ENCODE measurements at regions not wholly inside any gene's neighbourhood (a gene's known extent, or its start where the extent isn't known, plus 50 kb on each side); places are given as distances from the start of the nearest gene placed in this dataset.

DNA sequence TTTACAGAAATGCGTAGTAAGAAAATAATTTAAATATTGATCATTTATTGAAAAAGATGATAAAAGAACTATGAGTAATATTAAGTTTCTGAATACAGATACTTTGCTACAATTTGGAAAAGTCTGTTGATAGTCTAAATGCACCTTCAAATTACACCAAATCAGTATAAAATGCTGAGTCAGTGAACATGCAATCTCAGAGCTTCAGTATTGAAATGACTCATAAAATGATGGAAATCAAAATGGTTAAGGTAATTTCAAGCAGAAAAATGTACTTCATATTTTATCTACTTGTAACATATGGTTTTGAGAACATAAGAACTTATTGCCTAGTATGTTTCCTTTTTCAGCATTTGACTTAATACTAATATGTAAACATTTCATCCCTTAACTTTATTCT, 448.2 kb downstream of the PCDH10 start:
- TF ChIP-seq, protein P1, sequence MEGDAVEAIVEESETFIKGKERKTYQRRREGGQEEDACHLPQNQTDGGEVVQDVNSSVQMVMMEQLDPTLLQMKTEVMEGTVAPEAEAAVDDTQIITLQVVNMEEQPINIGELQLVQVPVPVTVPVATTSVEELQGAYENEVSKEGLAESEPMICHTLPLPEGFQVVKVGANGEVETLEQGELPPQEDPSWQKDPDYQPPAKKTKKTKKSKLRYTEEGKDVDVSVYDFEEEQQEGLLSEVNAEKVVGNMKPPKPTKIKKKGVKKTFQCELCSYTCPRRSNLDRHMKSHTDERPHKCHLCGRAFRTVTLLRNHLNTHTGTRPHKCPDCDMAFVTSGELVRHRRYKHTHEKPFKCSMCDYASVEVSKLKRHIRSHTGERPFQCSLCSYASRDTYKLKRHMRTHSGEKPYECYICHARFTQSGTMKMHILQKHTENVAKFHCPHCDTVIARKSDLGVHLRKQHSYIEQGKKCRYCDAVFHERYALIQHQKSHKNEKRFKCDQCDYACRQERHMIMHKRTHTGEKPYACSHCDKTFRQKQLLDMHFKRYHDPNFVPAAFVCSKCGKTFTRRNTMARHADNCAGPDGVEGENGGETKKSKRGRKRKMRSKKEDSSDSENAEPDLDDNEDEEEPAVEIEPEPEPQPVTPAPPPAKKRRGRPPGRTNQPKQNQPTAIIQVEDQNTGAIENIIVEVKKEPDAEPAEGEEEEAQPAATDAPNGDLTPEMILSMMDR (IDR thresholded peaks at IDR 0.05), result no peak
- TF ChIP-seq POLR2A (IDR thresholded peaks at IDR 0.05), result no peak

Data from uterus (tissue), 2 donors.